Activated naive CD4-positive, alpha-beta T cell treated with Interleukin-2 at 50 U/mL for 16 hours (primary cell): ENCODE measurements at regions not wholly inside any gene's neighbourhood (a gene's known extent, or its start where the extent isn't known, plus 50 kb on each side); places are given as distances from the start of the nearest gene placed in this dataset.
A peak's percentile ranks its signal among the peaks of the same experiment; 100 is the strongest.
"Not testable (repeated sequence)": the region's sequence is repeated elsewhere in the genome, so short reads cannot be mapped to it uniquely, and the experiment has no call there.

Experiments
- DNase-seq: peaks from one replicate; pipeline ENCODE4 v3.0.0-alpha.2; 2020

DNA sequence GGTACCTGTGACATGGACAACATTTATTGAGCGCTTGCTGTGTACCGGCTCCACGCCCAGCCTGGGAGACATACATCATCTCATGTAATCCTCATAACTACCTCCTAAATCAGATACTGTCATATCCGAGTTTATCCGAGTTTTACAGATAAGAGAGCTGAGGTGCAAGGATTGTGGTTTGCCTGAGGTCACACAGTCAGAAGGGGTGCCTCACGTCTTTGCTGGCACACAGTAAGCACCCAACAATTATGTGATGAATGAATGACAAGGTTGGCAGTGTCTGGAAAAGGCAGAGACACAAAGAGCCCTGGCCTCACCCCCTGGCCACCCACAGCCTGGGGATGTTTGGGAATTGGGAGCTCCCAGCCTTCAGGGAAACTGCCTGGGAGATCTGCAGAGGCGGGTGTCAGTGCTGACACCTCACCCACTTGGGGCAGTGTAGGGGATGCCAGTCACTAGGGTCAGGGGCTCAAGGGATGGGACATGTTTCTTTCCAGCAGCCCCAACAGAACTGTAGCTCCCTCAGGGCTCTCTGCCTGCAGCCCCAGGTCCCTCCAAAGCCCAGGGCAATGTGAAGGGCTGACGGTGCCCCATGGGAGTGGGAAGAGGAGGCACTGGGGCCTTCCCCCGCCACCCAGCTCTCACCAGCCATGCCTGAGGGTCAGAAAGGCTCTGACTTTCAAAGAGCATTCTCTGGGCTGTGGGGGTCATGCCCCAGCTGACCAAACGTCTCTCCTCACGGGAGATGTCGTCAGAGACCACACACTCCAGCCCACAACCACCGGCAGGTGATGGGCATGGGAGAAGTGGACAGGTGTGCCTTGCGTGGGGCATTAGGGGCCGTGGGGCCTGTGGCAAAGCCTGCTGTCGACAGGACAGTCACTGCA is 157.5 kb downstream of the ZFP36L2 start:
- DNase-seq: no peak

DNA sequence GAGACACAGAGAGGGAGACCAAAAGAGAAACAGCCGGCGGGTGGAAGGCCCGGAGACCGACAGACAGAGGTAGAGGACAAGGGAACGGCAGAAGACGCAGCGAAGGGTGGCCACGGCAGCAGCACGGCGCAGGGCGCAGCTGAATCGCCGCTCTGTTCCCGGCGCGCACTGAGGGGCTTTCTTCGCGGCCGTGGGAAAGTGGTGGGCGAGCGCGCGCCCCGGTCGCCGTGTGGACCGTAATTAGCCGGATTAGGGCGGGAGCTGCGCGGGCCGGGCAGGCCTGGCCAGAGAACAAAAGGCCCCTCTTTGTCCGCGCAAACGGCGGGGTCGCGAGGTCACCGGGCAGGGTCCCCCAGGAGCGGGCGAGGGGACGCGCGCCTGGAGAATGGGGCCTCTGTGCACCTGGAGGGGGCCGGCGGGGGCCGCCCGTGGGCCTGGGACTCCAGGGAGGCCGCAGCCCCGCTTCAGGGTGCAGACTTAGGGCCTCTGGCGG is 158.3 kb downstream of the ZFP36L2 start:
- no peak for DNase-seq

GRCh38 chr2:43067254-43068040 is 159.0 kb downstream of the ZFP36L2 start:
- DNase-seq: no peak

DNA sequence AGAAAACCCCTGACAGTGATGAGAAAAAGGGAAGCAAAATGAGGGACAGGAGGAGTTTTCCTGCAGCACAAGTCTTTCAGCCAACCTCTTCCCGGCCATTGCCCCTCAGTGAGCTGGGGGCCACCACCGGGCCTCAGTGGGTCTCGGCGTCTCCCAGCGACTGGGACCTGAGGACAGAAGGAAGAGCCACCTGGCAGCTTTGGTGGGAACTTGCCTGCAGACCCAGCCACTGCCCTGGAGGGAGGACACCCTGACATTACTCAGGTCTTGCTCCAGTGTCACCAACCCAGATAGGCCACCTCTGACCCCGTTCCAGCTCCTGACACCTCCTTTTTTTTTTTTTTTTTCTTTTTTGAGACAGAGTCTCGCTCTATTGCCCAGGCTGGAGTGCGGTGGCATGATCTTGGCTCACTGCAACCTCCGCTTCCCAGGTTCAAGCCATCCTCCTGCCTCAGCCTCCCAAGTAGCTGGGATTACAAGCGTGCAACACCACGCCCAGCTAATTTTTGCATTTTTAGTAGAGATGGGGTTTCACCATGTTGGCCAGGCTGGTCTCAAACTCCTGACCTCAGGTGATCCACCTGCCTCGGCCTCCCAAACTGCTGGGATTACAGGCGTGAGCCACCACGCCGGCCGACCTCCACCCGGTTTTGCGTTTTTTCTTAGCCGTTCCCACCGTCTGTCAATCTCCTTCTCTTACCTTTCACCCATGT is 159.7 kb downstream of the ZFP36L2 start:
- not testable (repeated sequence) for DNase-seq

- no peak for DNase-seq
Measured at GRCh38 chr2:43065871-43066270, 160.5 kb downstream of the ZFP36L2 start.

- DNase-seq: no peak
Measured at GRCh38 chr2:43065036-43065435, 161.4 kb downstream of the ZFP36L2 start.

- DNase-seq: not testable (repeated sequence)
Measured at GRCh38 chr2:43063096-43063495, 163.3 kb downstream of the ZFP36L2 start.

DNA sequence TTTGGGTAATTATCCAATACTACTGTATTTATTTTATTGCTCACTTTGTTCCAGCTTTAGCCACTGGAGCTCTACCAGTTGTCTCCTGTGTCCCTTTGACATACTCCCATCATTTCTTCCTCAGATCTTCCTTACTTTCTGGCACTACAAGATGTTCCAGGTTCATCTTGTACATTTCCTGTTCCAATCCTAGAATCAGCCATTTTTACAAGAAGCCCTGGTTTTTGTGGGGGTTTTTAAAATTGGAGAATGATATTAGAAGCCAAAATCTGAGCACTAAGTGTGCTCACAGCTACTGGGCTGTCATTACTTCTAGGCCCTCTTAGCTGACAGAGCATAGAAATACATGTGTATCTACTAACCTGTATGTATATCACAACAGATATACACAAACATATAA is 164.3 kb downstream of the ZFP36L2 start:
- no peak for DNase-seq

GRCh38 chr2:43060390-43061016 is 165.9 kb downstream of the ZFP36L2 start:
- no peak for DNase-seq

DNA sequence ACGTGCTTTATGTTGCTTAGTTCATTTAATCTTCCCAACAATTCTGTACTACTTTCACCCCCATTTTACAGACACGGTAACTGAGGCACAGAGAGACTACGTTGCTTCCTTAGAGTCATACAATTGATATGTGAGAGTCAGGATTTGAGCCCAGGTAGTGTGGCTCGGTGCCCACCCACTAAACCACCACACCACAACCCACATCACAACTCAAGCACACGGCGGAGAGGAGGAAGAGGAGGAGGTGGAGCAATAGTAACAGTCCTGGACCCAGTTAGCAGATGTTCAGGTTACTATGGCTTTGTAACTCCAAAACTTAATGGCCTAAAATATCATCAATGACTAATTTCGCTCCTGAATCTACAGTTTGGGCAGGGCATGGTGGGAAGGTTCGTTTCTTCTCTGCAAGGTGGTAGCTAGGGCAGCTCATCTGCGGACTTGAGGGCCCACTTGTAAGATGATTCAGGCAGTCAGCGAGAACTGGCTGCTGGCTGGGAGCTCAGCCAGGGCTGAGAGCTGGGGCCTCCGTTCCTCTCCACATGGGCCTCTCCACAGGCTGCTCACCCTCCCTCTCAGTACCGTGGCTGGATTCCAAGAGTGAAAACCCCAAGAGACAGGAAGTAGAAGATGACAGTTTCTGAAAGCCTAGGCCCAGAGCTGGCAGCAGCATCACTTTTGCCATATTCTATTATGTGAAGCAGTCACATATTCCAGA is 167.1 kb downstream of the ZFP36L2 start:
- peak; percentile 56 for DNase-seq

GRCh38 chr2:43058726-43059110 is 167.7 kb downstream of the ZFP36L2 start:
- DNase-seq: no peak

DNA sequence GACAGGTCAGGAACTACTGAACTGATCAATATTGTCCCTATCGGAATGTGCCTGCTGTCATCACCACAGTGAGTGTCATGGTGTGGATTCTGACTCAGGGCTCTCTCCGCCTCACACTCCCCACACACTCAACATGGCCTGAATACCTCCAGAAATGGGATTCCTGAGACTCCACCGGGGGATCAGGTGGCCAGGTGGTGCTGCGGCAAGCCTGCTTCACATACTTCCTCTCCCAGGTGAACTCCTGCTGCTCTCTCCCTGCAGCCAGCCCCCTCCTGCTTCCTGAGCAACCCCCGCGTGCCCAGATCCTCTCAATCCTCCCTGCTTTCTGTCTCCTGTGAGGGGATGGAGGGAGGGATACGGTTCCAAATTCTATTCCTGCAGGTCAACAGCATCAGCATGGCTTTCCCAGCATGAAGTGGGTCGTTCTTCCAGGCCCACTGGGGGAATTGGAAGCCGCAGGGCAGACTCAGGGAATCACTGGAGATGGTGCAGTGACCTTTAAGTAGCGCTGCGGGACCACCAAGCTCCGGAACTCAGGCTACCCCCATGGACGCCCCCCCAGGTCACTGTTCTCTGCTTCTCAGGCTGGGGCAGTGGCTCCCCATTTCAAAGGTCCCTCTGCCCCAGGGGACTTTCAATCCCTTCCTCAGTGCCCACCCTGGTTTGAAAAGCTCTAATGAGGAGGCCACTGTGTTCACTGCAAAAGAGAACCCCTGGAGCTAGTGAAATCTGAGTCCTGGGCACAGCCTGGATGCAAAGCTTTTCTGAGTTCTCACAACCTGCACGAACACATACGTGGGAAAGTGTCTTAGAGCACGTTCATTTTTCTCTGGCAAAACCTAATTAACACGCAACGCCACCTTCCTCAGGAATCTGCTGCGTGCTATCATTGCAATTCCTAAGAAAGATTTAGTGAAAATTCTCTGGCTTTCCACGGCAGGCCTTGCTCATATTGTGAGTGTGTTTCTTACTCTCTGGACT is 168.4 kb downstream of the ZFP36L2 start:
- no peak for DNase-seq

DNA sequence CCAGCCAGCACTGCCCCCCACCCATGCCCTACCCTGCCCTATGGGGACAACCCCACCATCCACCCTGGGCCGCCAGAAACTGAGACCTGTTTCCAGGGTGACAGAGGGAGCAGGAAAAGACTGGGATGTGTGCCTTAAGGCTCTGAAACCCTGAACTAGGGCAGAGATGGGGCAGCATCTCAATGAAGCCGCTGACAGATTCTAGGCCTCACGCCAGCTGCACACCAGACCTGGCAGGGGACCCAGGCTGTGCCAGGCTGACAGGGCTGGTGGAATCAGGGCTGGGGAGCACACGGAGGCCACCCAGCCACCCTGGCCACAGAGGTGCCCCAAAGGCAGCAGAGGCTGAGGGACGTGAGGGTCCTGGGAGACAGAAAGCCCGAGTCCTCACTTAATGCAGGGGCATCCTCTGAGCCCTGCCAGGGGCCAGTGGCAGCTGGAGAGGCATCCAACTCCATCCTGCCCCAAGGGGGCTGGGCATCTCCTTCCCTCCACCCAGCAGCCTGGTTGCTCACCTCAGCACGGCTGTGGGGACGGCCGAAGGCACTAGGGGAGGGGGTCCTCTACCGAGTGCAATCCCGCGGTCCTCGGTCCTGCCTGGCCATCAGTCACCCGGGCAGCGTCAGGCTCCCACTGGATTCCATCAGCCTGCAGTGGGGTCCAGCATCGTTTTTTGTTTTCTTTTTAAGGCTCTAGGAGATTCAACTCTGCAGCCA is 169.2 kb downstream of the ZFP36L2 start:
- no peak for DNase-seq

GRCh38 chr2:43055985-43056384 is 170.4 kb downstream of the ZFP36L2 start:
- DNase-seq: no peak

GRCh38 chr2:43055086-43055912 is 171.1 kb downstream of the ZFP36L2 start:
- DNase-seq: no peak

GRCh38 chr2:43054367-43054766 is 172.0 kb downstream of the ZFP36L2 start:
- DNase-seq: no peak

DNA sequence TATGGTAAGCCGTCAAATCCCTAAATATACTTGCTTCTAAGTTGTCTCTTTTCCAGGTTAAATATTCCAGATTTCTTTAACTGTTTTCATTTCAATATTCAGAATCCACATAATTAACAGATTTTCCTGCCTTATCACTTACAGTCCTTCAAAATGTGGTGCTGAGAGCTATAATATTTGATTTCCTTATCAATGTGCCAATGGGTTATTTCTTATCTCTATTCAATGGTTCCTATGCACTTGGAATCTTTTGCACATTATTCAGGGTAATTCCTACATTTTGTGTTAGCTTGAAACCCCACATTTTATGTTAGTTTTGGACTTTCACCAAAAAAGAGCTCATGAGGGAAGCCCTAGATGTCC is 173.5 kb downstream of the ZFP36L2 start:
- DNase-seq: no peak

GRCh38 chr2:43052204-43052943 is 174.0 kb downstream of the ZFP36L2 start:
- DNase-seq: no peak

- no peak for DNase-seq
Measured at GRCh38 chr2:43051338-43051737, 175.1 kb downstream of the ZFP36L2 start.
